Renal pelvis (tissue), 1 donor: ENCODE measurements at regions not wholly inside any gene's neighbourhood (a gene's known extent, or its start where the extent isn't known, plus 50 kb on each side); places are given as distances from the start of the nearest gene placed in this dataset.
"Not testable (repeated sequence)": the region's sequence is repeated elsewhere in the genome, so short reads cannot be mapped to it uniquely, and the experiment has no call there.

Source experiments
- DNase-seq: peaks from one replicate; pipeline ENCODE4 v3.0.0-alpha.2; 2013

DNA sequence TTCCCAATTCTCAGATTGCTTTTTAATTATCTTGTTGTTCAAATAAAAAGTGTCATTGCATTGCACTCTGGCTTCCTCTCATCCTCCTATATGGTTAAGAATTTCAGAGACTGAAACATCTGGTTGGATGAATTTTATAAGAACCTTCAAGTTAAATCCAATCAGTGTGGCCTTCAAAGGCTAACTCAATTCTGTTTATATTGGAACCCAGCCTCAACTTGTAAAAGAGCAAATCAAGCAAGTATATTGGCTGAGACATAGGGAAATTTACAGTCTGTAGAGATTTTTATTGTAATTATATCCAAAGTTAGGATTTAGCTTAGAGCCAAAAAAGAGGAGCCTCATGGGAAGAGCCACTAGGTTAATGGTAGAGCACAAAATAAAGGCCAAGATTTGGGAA is 159.9 kb upstream of the FER start:
- no peak for DNase-seq

DNA sequence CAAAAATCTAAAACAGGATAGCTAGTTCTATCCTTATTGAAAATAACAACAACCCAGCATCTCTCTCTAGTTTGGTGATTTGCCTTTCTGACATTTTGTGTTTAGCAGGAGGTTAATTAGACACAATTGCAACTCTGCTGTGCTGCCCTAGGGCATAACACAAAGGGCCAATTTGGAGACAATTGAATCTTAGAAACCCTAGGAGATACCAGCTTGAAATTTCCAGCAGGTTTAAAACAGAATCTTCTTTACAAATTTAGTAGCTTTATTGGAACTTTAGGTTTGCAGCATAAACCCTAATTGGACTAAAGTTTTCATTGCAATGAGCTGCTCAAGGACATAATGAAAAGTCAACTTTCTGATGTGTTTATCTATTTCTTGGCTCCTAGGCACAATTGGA is 166.7 kb upstream of the FER start:
- DNase-seq, result no peak

DNA sequence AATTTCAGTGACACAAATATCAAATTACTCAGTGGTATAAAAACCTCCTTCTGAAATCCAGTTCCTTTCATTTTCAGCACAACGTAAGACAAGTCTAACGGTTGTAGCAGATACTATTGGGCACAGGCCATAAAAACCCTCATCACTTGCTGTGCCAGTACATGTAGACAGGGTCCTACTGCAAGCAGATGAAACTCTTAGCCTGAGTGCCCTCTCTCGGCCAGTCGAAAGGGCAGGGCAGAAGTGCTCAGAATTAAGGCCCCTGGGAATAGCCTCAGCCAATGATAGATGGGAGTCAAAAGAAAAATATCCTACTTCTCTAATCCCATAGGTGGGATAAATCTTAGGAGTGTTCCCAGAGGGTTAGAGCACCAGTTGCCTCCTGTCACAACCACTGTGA is 168.5 kb upstream of the FER start:
- no peak for DNase-seq

DNA sequence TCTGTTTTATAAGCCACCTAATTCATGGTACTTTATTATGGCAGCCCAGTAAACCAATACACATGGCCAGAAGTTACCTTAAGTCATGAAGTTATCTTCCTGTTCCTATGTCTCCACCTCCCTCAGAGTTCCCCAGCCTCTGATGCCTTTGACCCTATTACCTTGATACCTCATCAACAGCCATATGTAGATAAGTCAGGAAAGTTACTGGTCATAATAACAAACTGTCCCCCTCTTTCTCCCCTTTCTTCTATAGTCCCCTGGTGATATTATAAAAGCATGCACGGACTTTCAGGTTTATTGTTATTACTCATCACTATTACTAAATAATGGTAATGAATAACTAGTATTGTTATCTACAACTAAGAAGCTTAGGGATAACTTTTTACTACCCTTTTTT is 168.9 kb upstream of the FER start:
- DNase-seq, result no peak

DNA sequence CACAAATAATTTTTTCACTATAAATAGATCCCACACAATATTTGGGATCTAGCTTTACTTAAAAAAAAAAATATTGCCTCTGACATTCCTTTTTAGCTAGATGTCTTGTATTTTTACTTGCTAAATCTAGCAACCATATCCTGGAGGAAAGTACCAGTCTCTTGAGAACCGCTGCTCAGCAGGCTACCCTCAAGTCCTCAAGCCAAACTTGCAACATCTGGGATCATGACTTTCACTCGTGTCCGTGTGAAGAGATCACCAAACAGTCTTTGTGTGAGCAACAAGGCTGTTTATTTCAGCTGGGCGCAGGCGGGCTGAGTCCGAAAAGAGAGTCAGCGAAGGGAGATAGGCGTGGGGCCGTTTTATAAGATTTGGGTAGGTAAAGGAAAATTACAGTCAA is 180.3 kb upstream of the FER start:
- DNase-seq, result no peak

DNA sequence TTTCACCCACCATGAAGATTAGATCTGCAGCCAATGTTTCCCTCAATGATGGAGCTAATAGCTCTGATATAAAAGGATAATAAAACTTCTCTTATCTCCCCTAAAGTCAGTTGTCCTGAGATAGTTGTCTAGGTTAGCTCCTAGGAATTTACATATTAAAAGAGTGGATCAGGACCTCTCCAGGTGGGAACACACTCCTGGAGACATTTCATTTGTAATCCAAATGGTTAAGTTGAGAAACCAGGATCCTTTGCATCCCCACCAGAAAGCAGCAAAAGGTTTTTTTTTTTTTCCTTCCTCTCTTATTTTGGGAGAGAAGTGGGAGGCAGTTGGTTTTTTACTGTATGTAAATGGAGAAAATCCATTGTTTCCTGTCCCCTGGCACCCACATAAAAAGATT is 182.5 kb upstream of the FBXL17 start:
- no peak for DNase-seq

DNA sequence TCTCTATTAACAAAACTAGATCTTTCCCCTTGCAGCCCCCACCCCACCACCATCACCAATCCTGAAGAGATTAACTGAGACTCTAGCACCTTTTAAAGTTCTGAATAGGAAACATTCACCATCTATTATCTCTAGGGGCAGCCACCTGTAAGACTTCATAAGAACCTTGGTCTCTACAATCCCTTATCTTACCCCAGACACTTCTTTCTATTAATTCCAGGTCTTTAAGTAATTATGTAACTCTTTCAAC is 180.2 kb upstream of the FBXL17 start:
- DNase-seq, result no peak

DNA sequence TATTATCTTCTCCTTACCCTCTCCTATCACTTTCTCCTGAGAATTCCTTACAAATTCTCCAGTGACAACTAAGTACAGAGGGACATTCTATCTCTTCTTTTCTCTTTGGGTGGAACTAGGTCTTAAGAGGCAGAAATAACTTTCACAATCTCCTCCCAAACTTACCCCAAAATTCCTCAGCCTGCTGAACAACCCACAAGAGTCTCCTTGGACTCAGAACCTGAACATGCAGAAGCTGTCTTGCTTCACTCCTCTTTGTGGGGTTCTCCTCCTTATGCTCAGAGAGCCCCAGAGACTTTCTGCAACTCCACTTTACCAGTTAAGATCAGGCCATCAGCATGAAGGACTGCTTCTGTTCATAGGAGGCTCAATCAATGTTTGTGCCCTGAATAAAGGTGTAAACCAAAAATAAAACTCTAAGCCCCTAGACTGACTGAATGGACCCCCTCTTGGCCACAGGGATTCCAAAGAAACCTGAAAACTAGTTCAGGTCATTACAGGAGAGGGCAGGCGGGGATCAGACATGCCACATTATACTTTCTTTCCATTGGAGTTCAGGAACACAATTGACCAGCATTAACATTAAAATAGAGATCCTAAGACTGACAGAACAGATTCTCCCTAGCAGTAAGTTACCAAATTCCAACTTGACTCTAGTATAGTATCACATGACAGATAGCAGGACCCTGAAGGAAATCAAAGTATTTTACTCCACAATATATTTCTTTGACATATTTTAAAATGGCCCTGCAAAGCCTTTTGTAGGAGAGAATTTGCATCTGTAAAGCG is 179.7 kb upstream of the FBXL17 start:
- DNase-seq, result no peak

DNA sequence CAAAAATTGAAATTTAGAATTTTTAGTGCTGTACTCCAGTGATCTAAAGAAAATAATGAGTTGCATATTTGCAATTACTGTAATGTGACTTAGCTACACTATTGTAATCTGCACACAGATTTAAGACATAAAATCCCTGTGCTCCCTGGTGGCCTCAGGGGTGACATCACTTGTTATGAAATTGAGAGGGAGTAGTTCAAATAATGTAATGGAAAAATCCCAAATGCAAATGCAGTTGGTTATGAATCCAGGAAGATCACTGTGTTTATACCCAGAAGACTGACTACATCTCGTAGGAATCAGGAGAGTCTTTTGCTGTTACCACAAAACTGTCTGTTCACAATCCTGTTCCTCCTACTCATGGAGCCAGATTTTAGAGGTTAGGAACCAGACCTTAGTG is 178.7 kb upstream of the FBXL17 start:
- DNase-seq, result no peak

DNA sequence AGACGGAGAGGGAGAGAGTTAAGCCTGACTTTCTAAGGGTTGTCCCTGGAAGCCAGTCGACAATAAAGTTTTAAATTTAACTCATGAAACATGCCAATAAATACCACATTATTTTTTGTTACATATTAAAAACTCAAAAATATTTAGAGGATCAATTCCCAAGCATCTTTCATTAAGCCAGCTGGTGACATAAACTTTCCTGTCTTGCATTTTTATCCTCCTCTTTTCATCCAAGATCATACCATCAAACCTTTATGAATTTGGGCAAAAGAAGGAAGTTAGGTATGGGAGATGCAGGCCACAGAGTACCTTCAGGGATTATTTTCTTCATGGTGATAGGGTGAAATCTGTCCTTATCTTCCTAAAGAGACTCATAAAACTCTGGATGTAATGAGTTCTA is 178.3 kb upstream of the FBXL17 start:
- no peak for DNase-seq

DNA sequence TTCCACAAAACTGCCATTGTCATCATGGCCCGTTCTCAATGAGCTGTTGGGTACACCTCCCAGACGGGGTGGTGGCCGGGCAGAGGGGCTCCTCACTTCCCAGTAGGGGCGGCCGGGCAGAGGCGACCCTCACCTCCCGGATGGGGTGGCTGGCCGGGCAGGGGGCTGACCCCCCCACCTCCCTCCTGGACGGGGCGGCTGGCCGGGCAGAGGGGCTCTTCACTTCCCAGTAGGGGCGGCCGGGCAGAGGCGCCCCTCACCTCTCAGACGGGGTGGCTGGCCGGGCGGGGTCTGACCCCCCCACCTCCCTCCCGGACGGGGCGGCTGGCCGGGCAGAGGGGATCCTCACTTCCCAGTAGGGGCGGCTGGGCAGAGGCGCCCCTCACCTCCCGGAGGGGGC is 176.9 kb upstream of the FBXL17 start:
- not testable (repeated sequence) for DNase-seq

DNA sequence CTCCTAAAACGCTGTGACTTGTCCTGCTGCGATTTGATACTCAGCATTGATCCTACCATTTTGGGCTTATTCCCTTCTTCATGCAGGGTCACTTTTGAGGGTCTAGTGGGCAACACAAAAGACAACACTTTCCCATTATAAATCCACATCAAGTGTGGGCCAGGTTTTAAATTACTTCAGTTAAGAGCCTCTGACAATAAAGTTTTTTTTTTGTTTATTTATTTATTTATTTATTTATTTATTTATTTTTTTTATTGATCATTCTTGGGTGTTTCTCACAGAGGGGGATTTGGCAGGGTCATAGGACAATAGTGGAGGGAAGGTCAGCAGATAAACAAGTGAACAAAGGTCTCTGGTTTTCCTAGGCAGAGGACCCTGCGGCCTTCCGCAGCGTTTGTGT is 176.2 kb upstream of the FBXL17 start:
- DNase-seq, result not testable (repeated sequence)

DNA sequence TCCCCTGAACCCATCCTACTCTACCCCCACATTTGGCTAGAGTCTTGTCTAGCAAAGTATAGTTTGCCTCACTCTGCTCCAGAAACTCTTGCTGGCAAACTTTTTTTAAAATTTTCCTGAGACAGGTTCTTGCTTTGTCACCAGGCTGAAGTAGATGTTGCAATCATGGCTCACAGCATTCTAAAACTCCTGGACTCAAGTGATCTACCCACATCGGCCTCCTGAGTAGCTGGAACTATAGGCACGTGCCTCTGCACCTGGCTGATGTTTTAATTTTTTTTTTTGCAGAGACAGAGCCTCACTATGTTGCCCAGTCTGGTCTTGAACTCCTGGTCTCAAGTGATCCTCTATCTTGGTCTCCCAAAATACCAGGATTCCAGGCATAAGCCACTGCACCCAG is 175.8 kb upstream of the FBXL17 start:
- no peak for DNase-seq

DNA sequence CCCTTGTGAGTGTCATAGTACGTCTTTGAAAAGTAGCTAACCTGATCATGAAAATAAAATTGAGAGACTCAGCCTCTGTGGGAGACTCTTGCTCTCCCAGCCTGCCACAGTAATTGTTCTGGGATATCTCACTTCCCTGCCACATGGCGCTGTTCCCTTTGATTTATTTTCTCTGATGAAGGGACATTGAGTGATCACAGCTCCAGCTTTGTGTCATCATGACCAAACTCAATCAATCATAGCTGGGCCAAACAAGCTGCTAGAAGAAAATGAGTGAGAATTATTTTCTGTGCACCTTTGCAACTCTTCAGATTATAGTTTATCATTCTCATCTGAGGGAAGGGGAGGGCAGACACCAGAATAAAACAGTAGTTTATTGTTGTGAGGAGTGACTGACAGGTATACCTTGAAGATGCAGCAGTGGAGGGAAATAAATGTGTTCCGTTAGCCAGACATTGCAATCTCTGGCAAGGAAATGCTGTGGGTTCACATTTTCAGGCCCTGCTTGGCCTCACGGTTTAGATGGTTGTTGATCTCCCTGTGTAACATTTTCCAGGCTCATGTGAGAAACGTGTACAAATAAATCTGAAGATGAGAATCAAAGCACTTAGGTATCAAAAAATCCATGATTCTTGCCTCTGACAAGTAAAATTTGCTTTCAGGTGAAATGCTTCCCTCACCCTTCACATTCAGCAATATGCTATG is 174.7 kb upstream of the FBXL17 start:
- no peak for DNase-seq

DNA sequence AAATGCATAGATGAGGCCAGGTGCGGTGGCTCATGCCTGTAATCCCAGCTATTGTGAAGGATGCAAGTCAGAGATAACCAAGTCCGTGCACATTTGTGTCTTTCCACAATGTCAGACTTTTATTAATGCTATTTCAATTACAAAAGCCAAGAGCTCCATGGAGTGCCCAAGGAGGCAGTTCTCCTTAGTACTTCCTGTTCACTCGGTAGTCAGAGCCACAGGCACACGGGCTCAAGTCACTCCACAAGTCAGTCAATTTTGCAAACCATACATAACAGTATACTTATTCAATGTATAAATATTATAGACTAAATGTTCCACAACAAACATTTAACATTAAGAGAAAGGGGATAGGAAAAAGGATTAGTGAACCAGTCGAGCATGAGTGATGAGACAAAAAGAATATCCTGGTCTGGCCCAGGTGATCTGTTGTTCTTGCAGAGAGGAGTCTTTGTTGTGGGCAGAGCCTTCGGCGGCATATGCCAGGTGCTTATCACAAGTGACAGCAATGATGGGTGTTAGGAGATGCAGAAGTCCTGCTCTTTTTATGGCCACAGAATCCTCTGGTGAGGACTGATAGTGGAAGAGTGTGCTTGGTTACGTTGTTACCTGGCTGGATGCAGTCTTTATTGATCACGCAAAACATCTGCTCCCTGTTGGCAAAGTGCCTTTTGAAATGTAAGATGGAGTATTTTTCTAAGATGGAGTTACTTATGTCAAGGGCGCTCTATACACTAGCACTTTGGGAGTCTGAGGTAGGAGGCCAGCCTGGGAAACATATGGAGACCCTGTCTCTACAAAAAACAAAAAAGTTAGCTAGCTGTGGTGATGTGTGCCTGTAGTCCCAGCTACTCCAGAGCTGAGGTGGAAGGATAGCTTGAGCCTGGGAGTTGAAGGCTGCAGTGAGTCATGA is 167.0 kb upstream of the FBXL17 start:
- no peak for DNase-seq

DNA sequence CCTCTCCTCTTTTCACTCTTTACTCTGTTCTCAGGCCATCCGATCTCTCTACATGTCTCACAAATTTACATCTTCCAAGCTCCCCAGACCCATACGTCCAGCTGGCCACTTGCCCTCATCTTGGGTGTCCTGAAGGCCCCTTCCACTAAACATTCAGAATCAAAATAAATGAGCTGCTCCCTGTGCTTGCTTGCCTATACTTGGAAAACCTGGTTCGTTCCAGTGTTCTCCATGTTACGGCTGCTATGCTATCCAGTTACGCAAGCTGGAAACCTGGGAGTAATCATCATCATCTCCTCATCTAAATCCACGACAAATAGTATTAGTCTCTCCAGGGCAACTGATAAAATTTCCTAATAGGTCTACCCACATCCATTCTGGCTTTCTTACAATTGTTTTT is 165.0 kb upstream of the FBXL17 start:
- no peak for DNase-seq

DNA sequence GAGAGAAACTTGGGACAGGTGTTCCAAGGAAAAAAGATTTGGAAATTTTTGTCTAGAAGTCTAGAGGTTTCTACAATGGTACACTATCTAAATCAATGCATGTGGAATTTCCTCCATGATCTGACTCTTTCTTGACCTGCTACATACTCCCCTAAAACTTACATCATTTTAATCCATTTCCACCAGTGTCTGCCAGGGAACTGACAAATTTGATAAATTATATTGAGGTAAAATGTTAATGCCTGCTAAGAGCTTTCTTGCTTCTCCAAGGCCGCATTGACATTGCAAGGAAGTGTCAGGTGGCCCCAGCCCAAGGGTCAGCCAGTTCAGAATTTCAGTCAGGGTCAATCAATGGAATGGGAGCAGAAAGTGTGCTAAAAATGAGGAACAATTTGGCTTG is 163.4 kb upstream of the FBXL17 start:
- DNase-seq, result no peak

DNA sequence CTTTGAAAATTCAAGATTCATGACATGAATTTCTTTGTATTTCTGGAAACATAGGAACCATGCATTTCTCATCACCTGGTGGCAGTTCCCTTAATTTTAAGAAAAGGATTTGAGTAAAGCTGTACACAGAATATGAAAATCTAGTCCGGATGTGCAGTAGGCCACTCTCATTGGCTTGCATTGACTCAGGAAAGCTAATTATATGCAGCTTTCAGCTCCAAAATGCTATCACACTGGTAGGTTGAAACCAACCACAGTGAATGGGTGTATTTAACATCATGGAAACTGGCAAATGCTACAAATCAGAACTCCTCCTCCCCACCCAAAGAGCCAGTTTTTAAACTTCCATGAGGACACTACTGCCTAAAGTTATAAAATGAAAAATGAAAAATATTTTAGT is 161.6 kb upstream of the FBXL17 start:
- DNase-seq, result no peak

DNA sequence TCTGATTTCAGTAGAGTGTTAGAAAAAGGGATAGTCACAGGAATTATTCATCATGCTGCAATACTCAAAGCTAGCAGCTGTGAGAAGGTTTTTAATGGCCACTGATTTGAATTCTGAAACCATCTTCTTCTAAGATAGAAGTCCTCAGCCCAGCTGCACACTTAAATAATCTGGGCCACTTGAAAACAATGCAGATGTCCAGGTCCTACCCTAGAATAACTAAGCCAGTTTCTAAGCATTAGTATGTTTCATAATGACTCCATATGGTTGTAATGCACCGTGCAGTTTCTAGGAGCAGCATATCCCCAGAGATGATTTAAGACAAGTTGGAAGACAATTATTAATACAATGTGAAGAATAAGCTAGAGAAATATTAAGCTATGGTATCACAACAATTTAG is 159.9 kb upstream of the FBXL17 start:
- no peak for DNase-seq

DNA sequence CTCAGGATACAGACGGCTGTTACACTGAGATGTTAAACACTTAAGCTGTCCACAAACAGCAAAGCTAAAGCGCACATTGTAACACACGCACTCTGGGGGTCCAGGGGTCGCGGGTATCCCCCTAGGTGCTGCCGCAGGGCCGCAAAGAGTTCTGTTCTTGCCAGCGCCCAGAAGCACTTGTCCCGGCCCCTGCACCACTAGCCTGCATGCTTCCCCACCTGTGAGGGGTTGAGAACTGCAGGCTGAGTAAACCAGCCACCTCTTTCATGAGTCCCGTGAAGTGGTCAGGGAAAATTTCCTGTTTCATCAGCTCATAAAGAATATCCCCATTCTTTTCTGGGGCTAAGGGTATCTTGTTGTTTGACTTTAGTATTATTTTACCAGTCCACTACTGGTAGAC is 154.4 kb upstream of the FBXL17 start:
- DNase-seq, result no peak

DNA sequence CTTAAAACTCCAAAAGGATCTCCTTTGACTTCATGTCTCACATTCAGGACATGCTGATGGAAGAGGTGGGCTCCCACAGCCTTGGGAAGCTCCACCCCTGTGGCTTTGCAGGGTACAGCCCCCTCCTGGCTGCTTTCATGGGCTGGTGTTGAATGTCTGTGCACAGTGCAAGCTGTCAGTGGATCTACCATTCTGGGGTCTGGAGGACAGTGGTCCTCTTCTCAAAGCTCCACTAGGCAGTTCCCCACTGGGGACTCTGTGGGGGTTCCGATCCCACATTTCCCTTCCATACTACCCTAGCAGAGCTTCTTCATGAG is 150.2 kb upstream of the FBXL17 start:
- not testable (repeated sequence) for DNase-seq

DNA sequence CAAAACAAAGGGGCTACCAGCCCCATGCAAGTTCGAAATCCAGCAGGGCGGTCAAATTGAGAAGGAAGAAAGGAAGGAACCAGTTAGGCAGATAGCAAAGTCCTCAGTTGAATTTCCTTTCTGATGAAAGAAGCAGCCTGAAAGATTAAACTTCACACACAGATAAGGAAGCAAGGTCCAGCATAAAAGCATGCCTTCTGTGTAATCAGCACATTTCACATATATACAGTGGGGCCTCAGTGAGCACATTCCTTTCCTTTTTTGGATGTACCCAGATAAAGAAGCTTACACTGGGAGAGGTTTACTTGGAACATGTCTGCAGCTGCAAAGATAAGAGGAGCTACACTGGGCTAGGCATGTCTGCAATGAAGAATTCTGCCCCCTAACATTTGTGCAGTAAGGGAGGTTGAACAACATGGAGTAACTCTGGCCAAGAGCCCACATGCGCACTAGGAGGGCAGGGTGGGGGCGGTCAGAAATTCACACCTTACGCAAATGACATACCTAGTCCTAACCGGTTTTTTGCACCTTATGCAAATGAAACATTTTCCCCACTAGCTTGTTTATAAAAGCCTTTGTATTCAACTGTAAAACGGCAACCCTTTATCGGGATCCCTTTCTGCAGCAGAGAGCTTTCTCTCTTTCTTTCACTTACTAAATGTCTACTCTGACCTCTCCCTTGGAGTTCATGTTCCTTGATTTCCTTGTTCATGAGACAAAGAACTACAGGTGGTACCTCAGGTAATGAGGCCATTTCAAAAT is 149.7 kb upstream of the FBXL17 start:
- no peak for DNase-seq

DNA sequence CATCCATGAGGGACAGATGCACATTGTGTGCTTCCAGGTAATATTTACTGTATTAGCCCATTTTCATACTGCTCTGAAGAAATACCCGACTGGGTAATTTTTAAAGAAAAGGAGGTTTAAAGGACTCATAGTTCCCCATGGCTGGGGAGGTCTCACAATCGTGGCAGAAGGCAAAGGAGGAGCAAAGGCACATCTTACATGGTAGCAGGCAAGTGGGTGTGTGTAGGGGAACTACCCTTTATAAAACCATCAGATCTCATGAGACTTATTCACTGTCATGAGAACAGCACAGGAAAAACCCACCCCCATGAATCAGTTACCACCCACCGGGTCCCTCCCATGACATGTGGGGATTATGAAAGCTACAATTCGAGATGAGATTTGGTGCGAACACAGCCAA is 148.8 kb upstream of the FBXL17 start:
- DNase-seq, result no peak
